Heart left ventricle (tissue), 16 donors: ENCODE measurements at regions not wholly inside any gene's neighbourhood (a gene's known extent, or its start where the extent isn't known, plus 50 kb on each side); places are given as distances from the start of the nearest gene placed in this dataset.

Experiments used
- ATAC-seq, 4 donors: fragments of 200-7000 bp; cut with Tn5 transposase; one replicate each; pipeline ENCODE4 v1.9.1; 2020 to 2022; ENCODE audit warnings: moderate library complexity in 4 of 4, mild to moderate bottlenecking in 3 of 4, moderate number of reproducible peaks in 1 of 4
- DNase-seq, 5 donors: peaks; one replicate each; pipeline ENCODE4 v3.0.0-alpha.2; 2020
- H3K27ac ChIP-seq, 12 donors: fragments of 200-600 bp; sonication (generic) in 4 of 12; one replicate each; pipeline versions ENCODE4 v1.5.0 to v1.8.0; 2016 to 2022; ENCODE audit warnings: mild to moderate bottlenecking in 2 of 12
- H3K27me3 ChIP-seq, 9 donors: fragments of 200-600 bp; sonication (generic) in 2 of 9; one replicate each; pipeline versions ENCODE4 v1.5.1 to v1.8.0; 2016 to 2022; ENCODE audit warnings: mild to moderate bottlenecking in 3 of 9
- H3K36me3 ChIP-seq, 9 donors: fragments of 200-600 bp; sonication (generic) in 2 of 9; one replicate each; pipeline versions ENCODE4 v1.5.0 to v1.8.0; 2018 to 2022; ENCODE audit warnings: mild to moderate bottlenecking in 2 of 9
- H3K4me1 ChIP-seq, 12 donors: fragments of 200-600 bp; sonication (generic) in 4 of 12; one replicate each; pipeline versions ENCODE4 v1.5.0 to v1.8.0; 2016 to 2022; ENCODE audit warnings: mild to moderate bottlenecking in 3 of 12
- H3K4me3 ChIP-seq, 12 donors: fragments of 200-600 bp; sonication (generic) in 4 of 12; one replicate each; pipeline versions ENCODE4 v1.5.0 to v1.8.0; 2017 to 2022; ENCODE audit warnings: mild to moderate bottlenecking in 9 of 12, moderate library complexity in 4 of 12
- H3K9me3 ChIP-seq, 12 donors: fragments of 200-600 bp; sonication (generic) in 4 of 12; one replicate each; pipeline versions ENCODE4 v1.5.0 to v1.8.0; 2016 to 2022; ENCODE audit warnings: mild to moderate bottlenecking in 1 of 12
- CTCF ChIP-seq, 12 donors: fragments of 200-600 bp; sonication (generic) in 4 of 12; IDR thresholded peaks; one replicate each; pipeline versions ENCODE4 v1.5.0 to v1.8.0; 2018 to 2022; ENCODE audit warnings: antibody characterized with exemption in 12 of 12, mild to moderate bottlenecking in 5 of 12
- POLR2A ChIP-seq, 2 donors: fragments of 450-650 bp; IDR thresholded peaks; one replicate each; pipeline ENCODE4 v1.6.1; 2017; ENCODE audit warnings: antibody characterized with exemption in 2 of 2, mild to moderate bottlenecking in 2 of 2, moderate library complexity in 2 of 2
- WGBS, 4 donors: extraction: QIAGEN DNeasy Blood & Tissue Kit in 2 of 4; methylation state at CpG; one replicate each; pipeline versions ENCODE4 v1.1.5 to v1.1.7; 2013 to 2018; 5-methylcytosine and 5-hydroxymethylcytosine counted together
- intact Hi-C, 10 donors: fragments of 100-400 bp; cut with DNase I; formaldehyde crosslinking; loops; one replicate each; pipeline versions ENCODE4 v1.11.1 to v1.14.2; 2022
- donor health status: ischemic (EF 13 %, LVEDD 7.1; RV severe dilation, severe dysfunction).
- donor health status: healthy with polysubstance abuse.
- donor health status: DM: no; HTN: yes; CAD: no.
- donor health status: DM: no; HTN: no; CAD: no.
- donor health status: ischemic (EF 25% LVEDD 6.9; RV normal size, moderate dysfunction).
- donor health status: ischemic (EF 25% LVEDD 5.7; RV mildly dilated, moderate dysfunction).
- donor health status: healthy.
- donor health status: DM: yes; HTN: yes; CAD: no.
- donor health status: ischemic (EF 35%, LVEDD 5.7; RV mildly dilated, moderate dysfunction).
- donor health status: nonischemic (EF 11% LVEDD 7.7; RV severe dilation, severe dysfunction).
- donor health status: DM: yes; HTN: yes; CAD: no.
- donor health status: PGD.
- donor health status: ischemic (EF 29% LVEDD 5.4; RV normal size, mild dysfunction).
- donor health status: nonischemic (EF 23%, LVEDD 6.1; RV moderate dilation, normal function).

DNA sequence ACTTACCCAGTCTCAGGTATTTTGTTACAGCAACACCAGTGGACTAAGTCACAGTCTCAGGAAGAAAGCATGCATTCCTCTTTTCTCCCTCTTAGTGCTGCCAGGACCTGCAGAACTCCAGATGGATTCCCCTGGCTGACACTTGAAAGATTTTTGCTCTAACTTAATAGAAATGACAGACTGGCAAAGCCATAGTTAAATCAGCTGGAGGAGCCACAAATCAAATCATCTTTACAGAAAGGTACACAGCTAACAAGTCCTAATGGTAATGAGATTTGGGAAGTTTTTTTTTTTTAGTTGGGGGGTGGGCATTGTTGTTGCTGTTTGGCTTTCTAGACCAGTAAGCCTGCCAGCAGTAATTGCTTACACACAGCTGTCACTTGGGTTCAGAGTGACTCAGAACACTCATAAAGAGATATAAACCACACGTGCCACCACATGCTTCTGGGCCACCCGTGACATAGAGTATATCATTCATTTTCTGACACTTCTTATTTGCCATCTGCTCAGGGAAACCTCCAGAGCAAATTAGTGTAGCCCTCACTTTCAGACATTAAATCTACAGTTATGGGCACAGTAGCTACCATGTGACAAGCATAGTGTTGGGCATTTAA lies 72.4 kb downstream of the FH start:
- intact Hi-C loops, result no loop called here
- Histone ChIP-seq H3K4me3 (no peak overlapping the region), H3K27ac (no peak overlapping the region), H3K4me1 (no peaks in the 10 kb centered on the region), H3K27me3 (no peaks in the 10 kb centered on the region), H3K36me3 (no peaks in the 10 kb centered on the region), H3K9me3 (peaks cover 0 to 6% (median 0%) of the 10 kb centered on the region in 12 donors)
- DNase-seq (no peak), ATAC-seq (no peak)
- 22 to 49% (median 34%) methylated on average over 2 of the region's 2 CpGs for WGBS, 4 donors
- no peak for TF ChIP-seq CTCF (IDR thresholded peaks at IDR 0.05)
- TF ChIP-seq POLR2A (IDR thresholded peaks at IDR 0.05), result no peak

DNA sequence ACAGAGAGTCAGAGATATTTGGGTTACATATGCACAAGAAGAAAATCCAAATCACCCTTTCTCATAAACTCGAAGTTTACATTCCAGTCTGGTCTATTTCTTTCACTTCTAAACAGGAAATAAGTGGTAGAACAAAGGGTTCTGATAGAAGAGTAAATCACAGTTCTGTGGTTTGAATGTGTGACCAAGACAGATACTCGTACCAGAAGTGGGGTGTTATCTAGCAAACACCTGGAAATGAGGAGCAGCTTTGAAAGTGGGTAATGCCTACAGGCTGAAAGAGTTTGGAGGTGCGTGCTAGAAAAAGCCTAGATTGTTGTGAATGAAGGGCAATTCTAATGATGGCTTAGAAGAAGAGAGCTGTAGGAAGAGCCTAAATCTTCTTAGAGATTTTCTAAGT lies 74.7 kb downstream of the FH start:
- WGBS, 4 donors, result 22 to 60% (median 34%) methylated on average over 3 of the region's 3 CpGs
- no peak for DNase-seq
- Histone ChIP-seq H3K27ac (no peak overlapping the region), H3K27me3 (no peaks in the 10 kb centered on the region), H3K4me1 (no peaks in the 10 kb centered on the region), H3K4me3 (no peak overlapping the region), H3K36me3 (no peaks in the 10 kb centered on the region), H3K9me3 (peaks cover 0 to 6% (median 0%) of the 10 kb centered on the region in 12 donors)
- ATAC-seq, result no peak
- intact Hi-C loops, result no loop called here
- TF ChIP-seq CTCF (IDR thresholded peaks at IDR 0.05) (no peak), POLR2A (IDR thresholded peaks at IDR 0.05) (no peak)

DNA sequence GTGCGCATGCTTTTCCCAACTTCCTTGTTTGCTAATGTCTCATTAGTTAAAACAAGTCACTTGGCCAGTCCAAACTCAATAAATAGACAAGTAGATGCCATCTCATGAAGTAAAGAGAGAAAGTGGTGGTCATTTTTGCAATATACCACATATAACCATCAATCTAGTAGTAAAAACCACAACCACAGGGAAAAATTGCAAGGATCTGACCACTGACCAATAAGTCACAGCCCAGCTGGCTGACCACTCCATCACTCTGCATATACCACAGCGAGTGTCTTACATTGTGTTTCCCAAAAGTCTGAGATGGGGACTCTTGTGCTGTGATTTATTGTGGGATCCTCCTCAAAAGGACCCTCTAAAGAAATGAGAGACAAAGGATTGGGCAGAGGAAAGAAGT lies 76.0 kb downstream of the FH start:
- TF ChIP-seq POLR2A (IDR thresholded peaks at IDR 0.05) (no peak), CTCF (IDR thresholded peaks at IDR 0.05) (no peak)
- 78 to 82% (median 81%) methylated on average over 2 of the region's 2 CpGs for WGBS, 4 donors
- intact Hi-C loops, result no loop called here
- H3K4me3 ChIP-seq, result no peak overlapping the region
- ATAC-seq, result no peak
- H3K4me1 ChIP-seq, result no peaks in the 10 kb centered on the region
- H3K27me3 ChIP-seq, result no peaks in the 10 kb centered on the region
- DNase-seq, result no peak
- H3K27ac ChIP-seq, result no peak overlapping the region
- H3K36me3 ChIP-seq, result no peaks in the 10 kb centered on the region
- peaks cover 0 to 6% (median 0%) of the 10 kb centered on the region in 12 donors for H3K9me3 ChIP-seq

- peaks cover 0 to 6% (median 0%) of the 10 kb centered on the region in 12 donors for H3K9me3 ChIP-seq
- H3K27me3 ChIP-seq, result no peaks in the 10 kb centered on the region
- no peak overlapping the region for H3K4me3 ChIP-seq
- ATAC-seq (no peak), DNase-seq (no peak)
- no peak overlapping the region for H3K27ac ChIP-seq
- 74 to 84% (median 79%) methylated on average over 4 of the region's 4 CpGs for WGBS, 4 donors
- TF ChIP-seq CTCF (IDR thresholded peaks at IDR 0.05), result no peak
- TF ChIP-seq POLR2A (IDR thresholded peaks at IDR 0.05), result no peak
- no peaks in the 10 kb centered on the region for H3K4me1 ChIP-seq
- no peaks in the 10 kb centered on the region for H3K36me3 ChIP-seq
- intact Hi-C loops, result no loop called here
Observed at GRCh38 chr1:241442686-241443085, 76.9 kb downstream of the FH start.
